PC-9 (cell line): ENCODE measurements at regions not wholly inside any gene's neighbourhood (a gene's known extent, or its start where the extent isn't known, plus 50 kb on each side); places are given as distances from the start of the nearest gene placed in this dataset.

ENCODE experiments used
- CTCF ChIP-seq: fragments of 200-600 bp; sonication (generic); conservative IDR thresholded peaks from 2 replicates; pipeline ENCODE4 v1.6.1; 2017; ENCODE audit warnings: mixed run types, antibody characterized with exemption, mild to moderate bottlenecking, moderate library complexity
- EZH2 ChIP-seq: fragments of 200-600 bp; sonication (generic); IDR thresholded peaks from 2 replicates; pipeline ENCODE4 v1.8.0; 2017; ENCODE audit warnings: antibody characterized with exemption, low read depth

- TF ChIP-seq CTCF, result no peak
- no peak for TF ChIP-seq EZH2
Measured at GRCh38 chr5:103860327-103860726, 297.7 kb upstream of the NUDT12 start.
